Gastroesophageal sphincter (tissue), 4 donors: ENCODE measurements at regions not wholly inside any gene's neighbourhood (a gene's known extent, or its start where the extent isn't known, plus 50 kb on each side); places are given as distances from the start of the nearest gene placed in this dataset.
"Not testable (repeated sequence)": the region's sequence is repeated elsewhere in the genome, so short reads cannot be mapped to it uniquely, and the experiment has no call there.

Experiments used
- ATAC-seq: fragments of 150-250 bp; one replicate; pipeline ENCODE4 v1.9.1; 2016; ENCODE audit warnings: mild to moderate bottlenecking, moderate library complexity
- H3K27ac ChIP-seq, 4 donors: fragments of 200-600 bp; sonication (generic) in 3 of 4; 1 replicate in 3 of 4; 2 replicates in 1 of 4; pipeline ENCODE4 v1.5.1; 2016 to 2019
- H3K27me3 ChIP-seq: fragments of 200-600 bp; sonication (generic); one replicate; pipeline ENCODE4 v1.5.1; 2019
- H3K36me3 ChIP-seq, 2 donors: fragments of 200-600 bp; sonication (generic); one replicate each; pipeline ENCODE4 v1.5.1; 2019; ENCODE audit warnings: control low read depth in 1 of 2
- H3K4me1 ChIP-seq, 3 donors: fragments of 200-600 bp; sonication (generic); 1 replicate in 2 of 3; 2 replicates in 1 of 3; pipeline ENCODE4 v1.5.1; 2016 to 2019; ENCODE audit warnings: control low read depth in 2 of 3
- H3K4me3 ChIP-seq, 2 donors: fragments of 200-600 bp; sonication (generic); one replicate each; pipeline ENCODE4 v1.5.1; 2019; ENCODE audit warnings: mild to moderate bottlenecking in 1 of 2, moderate library complexity in 1 of 2
- H3K9me3 ChIP-seq, 3 donors: fragments of 200-600 bp; sonication (generic); one replicate each; pipeline ENCODE4 v1.5.1; 2017 to 2019; ENCODE audit warnings: control low read depth in 2 of 3
- CTCF ChIP-seq, 4 experiments: fragments of 200-600 bp in 2 of 4; fragments of 450-650 bp in 2 of 4; sonication (generic) in 1 of 4; IDR thresholded peaks; one replicate each; pipeline ENCODE4 v1.5.1; 2017 to 2019; ENCODE audit warnings: antibody characterized with exemption in 4 of 4, mild to moderate bottlenecking in 2 of 4, moderate library complexity in 2 of 4
- EP300 ChIP-seq: sonication (generic); formaldehyde crosslinking; IDR thresholded peaks from one replicate; pipeline ENCODE4 v1.6.1; 2017; ENCODE audit warnings: antibody characterized with exemption, mild to moderate bottlenecking
- POLR2A ChIP-seq, 2 donors: fragments of 450-650 bp; IDR thresholded peaks; one replicate each; pipeline ENCODE4 v1.6.1; 2017; ENCODE audit warnings: antibody characterized with exemption in 2 of 2, mild to moderate bottlenecking in 2 of 2, moderate library complexity in 1 of 2
- POLR2AphosphoS5 ChIP-seq: sonication (generic); formaldehyde crosslinking; IDR thresholded peaks from one replicate; pipeline ENCODE4 v1.6.1; 2017; ENCODE audit warnings: antibody characterized with exemption
- WGBS, 2 donors: methylation state at CpG; one replicate each; pipeline ENCODE4 v1.1.5; 2018; ENCODE audit warnings: low coverage in 1 of 2; 5-methylcytosine and 5-hydroxymethylcytosine counted together

- Histone ChIP-seq H3K4me3 (no peak overlapping the region), H3K36me3 (no peaks in the 10 kb centered on the region), H3K4me1 (no peaks in the 10 kb centered on the region), H3K9me3 (no peaks in the 10 kb centered on the region), H3K27ac (no peak overlapping the region), H3K27me3 (no peaks in the 10 kb centered on the region)
- ATAC-seq, result no peak
- no peak for TF ChIP-seq EP300
- no peak for TF ChIP-seq POLR2AphosphoS5
- TF ChIP-seq CTCF (IDR thresholded peaks at IDR 0.05), result no peak
- TF ChIP-seq POLR2A (IDR thresholded peaks at IDR 0.05), result no peak
- WGBS, 2 donors, result 86 to 100% methylated on average over 1 of the region's 1 CpG
Observed at GRCh38 chr5:39757131-39757530, 332.4 kb upstream of the DAB2 start.

- no peaks in the 10 kb centered on the region for H3K4me1 ChIP-seq
- TF ChIP-seq EP300 (no peak), POLR2AphosphoS5 (peak; percentile 32), CTCF (IDR thresholded peaks at IDR 0.05) (no peak), POLR2A (IDR thresholded peaks at IDR 0.05) (no peak)
- no peaks in the 10 kb centered on the region for H3K27me3 ChIP-seq
Observed at GRCh38 chr5:39755986-39756385, 331.2 kb upstream of the DAB2 start.

GRCh38 chr5:39755452-39755851, 330.7 kb upstream of the DAB2 start:
- Histone ChIP-seq H3K27me3 (no peaks in the 10 kb centered on the region), H3K9me3 (no peaks in the 10 kb centered on the region), H3K4me3 (no peak overlapping the region), H3K27ac (no peak overlapping the region), H3K36me3 (no peaks in the 10 kb centered on the region), H3K4me1 (no peaks in the 10 kb centered on the region)
- no peak for TF ChIP-seq POLR2A (IDR thresholded peaks at IDR 0.05)
- ATAC-seq, result no peak

More at GRCh38 chr5:39755986-39756385, 331.2 kb upstream of the DAB2 start:
- no peak for ATAC-seq
- H3K9me3 ChIP-seq, result no peaks in the 10 kb centered on the region
- no peak overlapping the region for H3K27ac ChIP-seq
- H3K4me3 ChIP-seq, result no peak overlapping the region
- no peaks in the 10 kb centered on the region for H3K36me3 ChIP-seq

- H3K4me3 ChIP-seq, H3K27me3 ChIP-seq, H3K9me3 ChIP-seq, H3K36me3 ChIP-seq, H3K27ac ChIP-seq, H3K4me1 ChIP-seq, ATAC-seq: not testable (repeated sequence)
- WGBS, 2 donors, result 83 to 89% methylated on average over 1 of the region's 1 CpG
Observed at GRCh38 chr5:39753747-39754146, 329.0 kb upstream of the DAB2 start.

- no peaks in the 10 kb centered on the region for H3K4me1 ChIP-seq
- TF ChIP-seq POLR2AphosphoS5 (no peak), EP300 (no peak), CTCF (IDR thresholded peaks at IDR 0.05) (no peak), POLR2A (IDR thresholded peaks at IDR 0.05) (no peak)
- no peak for ATAC-seq
- no peaks in the 10 kb centered on the region for H3K36me3 ChIP-seq
- no peaks in the 10 kb centered on the region for H3K9me3 ChIP-seq
- H3K27ac ChIP-seq, result no peak overlapping the region
- H3K27me3 ChIP-seq, result no peaks in the 10 kb centered on the region
- no peak overlapping the region for H3K4me3 ChIP-seq
- 80 to 83% methylated on average over 2 to 4 of the region's 4 CpGs for WGBS, 2 donors
Observed at GRCh38 chr5:39750661-39751060, 325.9 kb upstream of the DAB2 start.

GRCh38 chr5:39742916-39743315, 318.1 kb upstream of the DAB2 start:
- 65 to 68% methylated on average over 2 of the region's 2 CpGs for WGBS, 2 donors
- no peaks in the 10 kb centered on the region for H3K36me3 ChIP-seq
- no peaks in the 10 kb centered on the region for H3K9me3 ChIP-seq
- no peak overlapping the region for H3K4me3 ChIP-seq
- H3K27ac ChIP-seq, result no peak overlapping the region
- H3K27me3 ChIP-seq, result no peaks in the 10 kb centered on the region
- ATAC-seq, result no peak
- H3K4me1 ChIP-seq, result no peaks in the 10 kb centered on the region
- no peak for TF ChIP-seq CTCF (IDR thresholded peaks at IDR 0.05)
- TF ChIP-seq POLR2A (IDR thresholded peaks at IDR 0.05), result no peak
- TF ChIP-seq POLR2AphosphoS5, result no peak
- no peak for TF ChIP-seq EP300
